ENCODE measurements at regions not wholly inside any gene's neighbourhood (a gene's known extent, or its start where the extent isn't known, plus 50 kb on each side); places are given as distances from the start of the nearest gene placed in this dataset.

DNA sequence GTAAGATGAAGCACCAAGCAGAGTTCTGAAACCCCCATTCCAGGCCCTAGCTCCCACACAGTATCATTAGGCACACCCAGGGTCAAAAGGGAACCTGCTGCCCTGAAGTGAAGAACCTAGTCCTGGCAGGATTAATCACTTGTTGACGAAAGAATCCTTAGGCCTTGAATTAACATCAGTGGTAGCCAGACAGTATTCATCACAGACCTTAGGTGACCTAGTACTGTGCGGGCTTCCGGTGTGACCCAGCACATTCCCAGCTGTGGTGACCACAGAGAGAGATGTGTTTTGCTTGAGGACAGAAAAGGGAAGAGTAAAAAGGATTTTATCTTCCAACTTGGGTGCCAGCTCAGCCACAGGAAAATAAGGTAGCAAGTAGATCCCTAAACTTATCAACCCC lies 1071.4 kb upstream of the FAM98A start:
- 100% methylated on average over 1 of the region's 3 CpGs for WGBS (ENCODE audit: insufficient coverage)
- TF ChIP-seq, protein P1, sequence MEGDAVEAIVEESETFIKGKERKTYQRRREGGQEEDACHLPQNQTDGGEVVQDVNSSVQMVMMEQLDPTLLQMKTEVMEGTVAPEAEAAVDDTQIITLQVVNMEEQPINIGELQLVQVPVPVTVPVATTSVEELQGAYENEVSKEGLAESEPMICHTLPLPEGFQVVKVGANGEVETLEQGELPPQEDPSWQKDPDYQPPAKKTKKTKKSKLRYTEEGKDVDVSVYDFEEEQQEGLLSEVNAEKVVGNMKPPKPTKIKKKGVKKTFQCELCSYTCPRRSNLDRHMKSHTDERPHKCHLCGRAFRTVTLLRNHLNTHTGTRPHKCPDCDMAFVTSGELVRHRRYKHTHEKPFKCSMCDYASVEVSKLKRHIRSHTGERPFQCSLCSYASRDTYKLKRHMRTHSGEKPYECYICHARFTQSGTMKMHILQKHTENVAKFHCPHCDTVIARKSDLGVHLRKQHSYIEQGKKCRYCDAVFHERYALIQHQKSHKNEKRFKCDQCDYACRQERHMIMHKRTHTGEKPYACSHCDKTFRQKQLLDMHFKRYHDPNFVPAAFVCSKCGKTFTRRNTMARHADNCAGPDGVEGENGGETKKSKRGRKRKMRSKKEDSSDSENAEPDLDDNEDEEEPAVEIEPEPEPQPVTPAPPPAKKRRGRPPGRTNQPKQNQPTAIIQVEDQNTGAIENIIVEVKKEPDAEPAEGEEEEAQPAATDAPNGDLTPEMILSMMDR (IDR thresholded peaks at IDR 0.05) = no peak
- Histone ChIP-seq H3K27ac (ENCODE audit: low read depth in 1 of 2, low read length in 2 of 2) (no peak overlapping the region), H3K4me1 (ENCODE audit: control insufficient read depth in 1 of 2, insufficient read depth in 2 of 2, low read length in 2 of 2) (no peaks in the 10 kb centered on the region), H3K27me3 (ENCODE audit: control insufficient read depth in 2 of 2, insufficient read depth in 2 of 2, low read length in 2 of 2) (no peaks in the 10 kb centered on the region), H3K4me2 (replicated peaks; ENCODE audit: extremely low read depth, low read length, poor library complexity, severe bottlenecking) (no peak overlapping the region), H3K79me2 (ENCODE audit: insufficient read depth, low read length) (no peaks in the 10 kb centered on the region), H2AFZ (ENCODE audit: insufficient read depth, low read depth, low read length, poor library complexity, severe bottlenecking) (no peak overlapping the region), H3K9me3 (replicated peaks in 1 of 2; ENCODE audit: control insufficient read depth in 1 of 2, insufficient read depth in 1 of 2, low read length in 2 of 2) (peaks cover 12 to 15% of the 10 kb centered on the region in 2 donors), H4K20me1 (ENCODE audit: insufficient read depth, low read length) (no peaks in the 10 kb centered on the region), H3K4me3 (replicated peaks in 1 of 3; ENCODE audit: low read depth in 2 of 3, low read length in 3 of 3) (no peak overlapping the region), H3K9ac (ENCODE audit: insufficient read depth, low read length, poor library complexity, severe bottlenecking) (no peak overlapping the region), H3K36me3 (replicated peaks in 1 of 2; ENCODE audit: control insufficient read depth in 1 of 2, insufficient read depth in 2 of 2, low read length in 2 of 2) (no peaks in the 10 kb centered on the region)
- H3K4me3 Mint-ChIP-seq = no peak overlapping the region
- no peaks in the 10 kb centered on the region for H3K27me3 Mint-ChIP-seq (ENCODE audit: low read depth in 3 of 3)
- no peaks in the 10 kb centered on the region for H3K36me3 Mint-ChIP-seq
- H3K27ac Mint-ChIP-seq = no peak overlapping the region
- no peak for DNase-seq
- no peaks in the 10 kb centered on the region for H3K4me1 Mint-ChIP-seq
- H3K9me3 Mint-ChIP-seq = peaks cover 0 to 10% (median 3%) of the 10 kb centered on the region in 7 donors
- intact Hi-C loops (cut with micrococcal nuclease) = no loop called here

DNA sequence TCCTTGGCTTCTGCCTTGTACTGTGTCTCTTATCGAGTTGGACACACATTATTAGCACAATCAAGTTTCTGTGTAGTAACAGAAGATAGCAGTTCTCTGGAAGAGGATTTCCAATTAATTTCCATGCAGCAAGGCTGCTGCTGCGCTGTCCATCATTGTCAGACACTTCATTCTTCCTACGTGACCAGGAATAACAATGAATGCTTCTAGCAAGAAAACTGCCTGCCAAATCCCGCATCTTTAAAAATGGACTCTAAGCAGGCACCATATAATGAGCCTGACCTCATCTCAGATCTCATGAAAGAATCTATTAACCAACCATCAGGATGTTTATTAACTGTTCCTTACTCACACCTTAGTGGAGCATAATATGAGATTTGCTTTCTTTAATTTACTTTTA lies 1067.7 kb upstream of the FAM98A start:
- H3K36me3 Mint-ChIP-seq = no peaks in the 10 kb centered on the region
- no peaks in the 10 kb centered on the region for H3K79me2 ChIP-seq (ENCODE audit: insufficient read depth, low read length)
- H3K36me3 ChIP-seq (replicated peaks in 1 of 2; ENCODE audit: control insufficient read depth in 1 of 2, insufficient read depth in 2 of 2, low read length in 2 of 2) = no peaks in the 10 kb centered on the region
- peaks cover 0 to 10% (median 3%) of the 10 kb centered on the region in 7 donors for H3K9me3 Mint-ChIP-seq
- H3K27me3 Mint-ChIP-seq (ENCODE audit: low read depth in 3 of 3) = no peaks in the 10 kb centered on the region
- H3K4me2 ChIP-seq (replicated peaks; ENCODE audit: extremely low read depth, low read length, poor library complexity, severe bottlenecking) = no peak overlapping the region
- no peak overlapping the region for H3K27ac Mint-ChIP-seq
- no peak overlapping the region for H3K4me3 Mint-ChIP-seq
- peaks cover 8 to 10% of the 10 kb centered on the region in 2 donors for H3K9me3 ChIP-seq (replicated peaks in 1 of 2; ENCODE audit: control insufficient read depth in 1 of 2, insufficient read depth in 1 of 2, low read length in 2 of 2)
- TF ChIP-seq, protein P1 (IDR thresholded peaks at IDR 0.05) = no peak
- WGBS (ENCODE audit: insufficient coverage) = no CpG with 5 or more reads among the region's 4 CpGs
- DNase-seq = no peak
- intact Hi-C loops (cut with micrococcal nuclease) = no loop called here
- no peak overlapping the region for H3K27ac ChIP-seq (ENCODE audit: low read depth in 1 of 2, low read length in 2 of 2)
- no peaks in the 10 kb centered on the region for H3K4me1 ChIP-seq (ENCODE audit: control insufficient read depth in 1 of 2, insufficient read depth in 2 of 2, low read length in 2 of 2)
- no peaks in the 10 kb centered on the region for H3K27me3 ChIP-seq (ENCODE audit: control insufficient read depth in 2 of 2, insufficient read depth in 2 of 2, low read length in 2 of 2)
- no peak overlapping the region for H2AFZ ChIP-seq (ENCODE audit: insufficient read depth, low read depth, low read length, poor library complexity, severe bottlenecking)
- no peak overlapping the region for H3K4me3 ChIP-seq (replicated peaks in 1 of 3; ENCODE audit: low read depth in 2 of 3, low read length in 3 of 3)
- no peak overlapping the region for H3K9ac ChIP-seq (ENCODE audit: insufficient read depth, low read length, poor library complexity, severe bottlenecking)
- H4K20me1 ChIP-seq (ENCODE audit: insufficient read depth, low read length) = no peaks in the 10 kb centered on the region
- H3K4me1 Mint-ChIP-seq = no peaks in the 10 kb centered on the region

Measured in CD14-positive monocyte (primary cell).